NCI-H774 (cell line): ENCODE measurements at regions not wholly inside any gene's neighbourhood (a gene's known extent, or its start where the extent isn't known, plus 50 kb on each side); places are given as distances from the start of the nearest gene placed in this dataset.

ENCODE experiments used
- DNase-seq: peaks from one replicate; lab custom pipeline; 2025; lab: John Stamatoyannopoulos, UW

DNA sequence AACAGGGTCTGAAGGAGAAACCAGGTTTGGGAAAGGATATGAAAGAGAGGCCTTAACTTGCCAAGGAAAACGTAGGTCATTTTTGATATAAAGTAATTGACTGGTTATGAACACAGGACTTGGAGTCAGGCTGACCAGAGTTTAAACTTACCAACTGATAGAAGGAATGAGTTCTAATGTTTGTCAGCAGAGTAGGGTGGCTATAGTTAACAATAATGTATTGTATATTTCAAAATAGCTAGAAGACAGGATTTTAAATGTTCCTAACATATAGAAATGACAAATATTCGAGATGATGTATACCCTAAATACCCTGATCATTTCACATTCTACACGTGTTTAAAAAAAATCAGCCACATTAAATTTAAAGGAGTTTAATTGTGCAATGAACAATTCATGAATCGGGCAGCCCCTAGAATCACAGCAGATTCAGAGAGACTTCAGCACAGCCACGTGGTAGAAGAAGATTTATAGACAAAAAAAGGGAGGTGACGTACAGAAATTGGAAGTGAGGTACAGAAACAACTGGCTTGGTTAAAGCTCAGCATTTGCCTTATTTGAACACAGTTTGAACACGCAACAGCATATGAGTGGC is 52.5 kb upstream of the PLEKHG7 start:
- DNase-seq: no peak

DNA sequence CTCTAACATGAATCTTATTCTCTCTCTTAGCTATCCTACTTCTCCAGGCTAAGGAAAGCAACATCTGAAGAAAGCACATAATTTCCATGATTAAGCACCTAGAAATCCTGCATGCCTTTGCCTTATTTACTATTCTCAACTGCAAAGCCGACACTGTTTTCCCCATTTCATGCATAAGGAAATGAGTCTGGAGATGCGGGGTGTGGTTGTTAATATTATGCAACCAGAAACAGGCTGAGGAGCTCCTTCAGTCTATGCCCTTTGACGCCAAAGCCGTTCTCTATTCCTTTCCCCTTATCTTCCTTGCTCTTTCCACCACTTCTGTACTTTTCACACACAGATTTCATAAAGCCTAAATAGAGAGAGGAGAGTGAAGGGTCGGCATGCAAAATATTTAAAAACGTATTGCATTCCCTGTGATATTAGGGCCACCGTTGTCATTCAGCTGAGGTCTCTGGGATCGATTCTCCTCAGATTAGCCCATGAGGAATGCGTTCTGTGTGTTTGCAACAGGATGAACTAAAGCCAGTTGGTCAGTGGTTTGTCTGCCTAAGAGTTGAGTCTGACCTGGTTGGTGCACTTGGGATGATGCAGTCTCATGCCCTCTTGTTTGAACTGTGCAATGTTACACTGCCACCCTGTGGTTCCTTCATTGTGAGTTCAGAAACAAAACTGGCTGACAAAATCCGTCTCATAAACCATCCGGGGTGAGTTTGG is 53.1 kb upstream of the PLEKHG7 start:
- DNase-seq: peak; percentile 82

DNA sequence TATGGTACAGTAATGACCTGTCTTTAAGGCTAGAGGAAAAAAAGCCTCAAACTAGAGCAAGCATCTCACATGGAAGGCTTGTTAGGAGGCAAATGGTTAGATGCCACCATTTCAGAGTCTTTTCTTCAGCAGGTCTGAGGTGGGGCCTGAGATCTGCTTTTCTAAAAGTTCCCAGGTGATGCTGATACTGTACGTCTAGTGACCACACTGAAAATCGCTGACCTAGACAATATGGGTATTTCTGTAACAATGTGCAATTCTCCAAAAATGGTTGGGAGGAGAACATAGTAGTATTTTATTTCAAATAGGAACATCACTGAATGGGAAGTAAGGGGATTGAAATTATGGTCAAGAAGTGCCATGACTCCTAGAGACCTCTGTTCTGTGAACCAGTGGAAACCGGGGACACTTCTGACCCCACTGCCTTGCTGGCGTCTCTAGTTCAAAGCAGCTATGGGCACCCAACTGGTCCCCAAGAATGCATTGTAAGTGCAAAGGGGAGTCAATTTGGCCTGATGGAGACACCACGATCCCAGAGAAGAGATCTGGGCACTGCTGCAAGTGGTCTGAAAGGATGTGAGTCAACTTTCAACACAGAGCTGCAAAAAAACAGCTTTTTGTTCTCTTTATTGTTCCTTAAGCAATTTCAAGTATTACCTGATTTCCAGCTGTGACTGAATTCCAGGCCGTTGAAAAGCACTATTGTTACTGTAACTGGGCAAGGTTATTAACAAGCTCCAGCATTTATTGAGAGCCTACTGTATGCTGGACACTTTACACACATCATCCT is 54.4 kb upstream of the PLEKHG7 start:
- DNase-seq: no peak

DNA sequence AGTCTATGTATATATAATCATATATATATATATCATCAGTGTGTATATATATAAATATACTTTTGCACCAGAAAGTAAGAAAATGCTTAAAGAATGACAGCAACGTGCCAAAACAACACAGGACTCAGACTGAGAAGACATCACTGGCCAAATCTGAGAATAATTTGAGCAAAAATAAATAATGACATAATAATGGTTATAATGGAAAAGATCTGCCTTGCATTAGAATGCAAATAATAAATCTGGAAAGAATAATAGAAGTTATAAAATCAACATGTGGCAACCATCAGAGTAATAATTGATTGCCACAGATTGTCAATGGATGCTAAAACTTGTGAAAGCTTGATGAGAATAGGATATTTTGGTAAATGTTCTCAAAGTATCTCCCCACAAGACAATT is 61.5 kb upstream of the PLEKHG7 start:
- no peak for DNase-seq

DNA sequence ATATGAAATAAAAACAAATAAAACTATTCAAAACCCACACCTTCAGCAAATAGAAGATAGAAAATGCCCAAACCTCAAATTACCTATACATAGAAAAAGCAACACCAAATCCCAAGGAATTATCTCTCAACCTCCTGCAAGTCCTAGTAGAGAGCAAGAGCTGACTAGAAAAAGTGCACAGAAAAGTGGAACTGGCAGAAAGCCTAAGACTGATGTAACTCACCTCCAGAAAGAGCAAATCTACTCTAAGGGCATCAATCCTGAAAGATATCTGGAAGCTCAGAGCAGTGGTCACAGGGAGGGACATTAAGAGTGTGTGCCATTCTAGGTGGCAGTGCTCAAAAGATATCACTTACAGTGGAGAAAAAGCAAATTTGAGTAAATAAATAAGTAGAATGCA is 62.1 kb upstream of the PLEKHG7 start:
- DNase-seq: no peak

DNA sequence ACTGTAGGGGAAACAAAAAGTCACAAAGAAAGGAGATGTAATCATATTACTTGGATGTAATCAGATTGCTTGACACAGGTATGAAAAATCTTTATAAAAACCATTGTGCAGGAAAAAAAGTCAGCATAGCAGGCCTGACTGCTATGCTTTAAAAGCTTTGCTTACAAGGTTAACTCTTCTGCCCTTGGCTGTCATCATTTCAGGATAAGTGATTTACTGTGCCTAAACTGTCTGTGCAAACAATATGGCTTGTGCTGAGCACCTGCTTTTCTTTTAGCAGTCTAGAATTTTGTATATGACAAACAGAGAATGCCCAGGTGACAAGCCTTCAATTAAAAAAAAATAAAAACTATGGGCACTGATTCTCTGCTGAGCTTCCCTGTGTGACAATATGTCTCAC is 63.8 kb upstream of the PLEKHG7 start:
- peak; percentile 63 for DNase-seq

DNA sequence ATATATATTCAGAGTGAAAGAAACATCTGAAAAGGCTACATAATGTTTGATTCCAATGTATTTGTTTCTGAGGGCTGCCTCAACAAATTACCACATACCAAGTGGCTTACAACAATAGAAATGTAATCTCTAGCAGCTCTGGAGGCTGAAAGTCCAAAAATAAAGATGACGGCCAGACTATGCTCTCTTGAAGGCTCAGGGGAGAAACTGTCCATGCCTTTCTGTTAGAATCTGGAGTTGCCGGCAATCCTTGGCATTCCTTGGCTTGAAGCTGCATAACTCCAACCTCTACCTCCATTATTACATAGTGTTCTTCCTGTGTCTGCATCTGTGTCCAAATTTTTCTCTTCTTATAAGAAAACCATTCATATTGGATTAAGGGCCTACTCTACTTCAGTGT is 68.1 kb upstream of the PLEKHG7 start:
- DNase-seq: no peak

DNA sequence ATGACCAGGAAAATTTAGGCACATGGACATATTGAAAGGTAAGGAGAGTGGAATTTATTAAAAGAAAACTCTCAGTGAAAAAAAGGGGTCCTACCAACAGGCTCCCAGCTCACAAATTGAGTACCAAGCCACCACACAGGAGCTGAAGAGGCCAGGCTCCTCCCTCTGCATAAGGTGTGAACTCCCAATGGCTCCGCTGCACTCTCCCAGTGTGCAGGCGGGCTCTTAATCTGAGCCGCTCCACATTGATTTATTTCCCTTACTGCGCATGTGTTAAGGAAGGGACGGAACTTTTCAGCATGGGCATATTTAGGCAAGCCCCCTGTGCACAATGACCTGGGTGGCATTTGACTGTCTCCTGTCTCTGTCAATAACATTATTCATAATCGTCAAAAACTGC is 68.6 kb upstream of the PLEKHG7 start:
- DNase-seq: no peak

DNA sequence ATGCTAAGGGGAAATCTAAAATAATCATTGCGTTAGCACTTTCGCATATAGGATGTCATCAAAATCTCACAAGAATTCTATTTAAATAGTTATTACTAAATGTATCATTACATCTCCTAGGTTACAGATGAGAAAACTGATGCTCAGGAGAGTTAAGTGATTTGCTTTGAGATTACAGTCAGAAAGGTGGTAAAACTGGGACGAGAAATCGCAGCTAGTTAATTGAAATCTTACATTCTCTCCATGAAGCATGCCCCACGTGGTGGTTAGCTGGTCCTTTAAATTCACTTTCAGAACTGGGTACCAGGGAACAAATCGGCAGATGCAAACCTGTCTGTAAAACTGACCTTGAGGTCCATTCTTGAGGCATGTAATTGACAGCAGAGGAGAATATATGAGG is 71.8 kb upstream of the PLEKHG7 start:
- DNase-seq: no peak

DNA sequence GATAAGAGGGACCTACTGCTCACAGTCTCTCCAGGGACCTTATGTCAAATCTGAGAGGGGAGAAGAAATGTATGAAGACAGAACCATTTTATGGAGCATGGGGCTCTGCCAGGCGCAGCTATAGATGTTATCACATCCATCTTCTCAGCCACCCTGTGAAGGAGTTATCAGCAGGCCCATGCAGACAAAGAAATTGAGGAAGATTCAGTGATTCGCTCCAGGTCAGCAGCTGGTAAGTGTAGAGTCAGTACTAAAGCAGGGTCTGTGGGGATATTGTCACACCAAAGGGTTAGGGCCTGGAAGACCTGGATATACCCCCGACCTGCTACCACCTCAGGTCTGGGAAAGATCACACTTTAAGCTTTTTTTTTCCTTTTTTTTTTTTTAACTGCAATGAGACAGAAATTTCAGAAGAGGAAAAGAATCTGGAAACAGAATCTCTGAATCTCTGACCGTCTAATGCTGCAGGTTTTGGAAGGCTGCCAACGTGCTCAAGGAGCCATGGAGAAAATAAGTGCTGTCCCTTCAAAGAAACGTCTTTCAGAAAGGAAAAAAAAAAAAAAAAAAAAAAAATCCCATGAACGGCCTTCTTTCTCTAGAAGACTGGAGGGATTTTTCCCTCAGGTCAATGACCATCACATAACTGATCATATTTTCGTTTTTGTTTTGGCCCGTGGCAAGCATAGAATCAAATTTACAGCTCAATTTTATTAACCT is 73.3 kb upstream of the PLEKHG7 start:
- no peak for DNase-seq

DNA sequence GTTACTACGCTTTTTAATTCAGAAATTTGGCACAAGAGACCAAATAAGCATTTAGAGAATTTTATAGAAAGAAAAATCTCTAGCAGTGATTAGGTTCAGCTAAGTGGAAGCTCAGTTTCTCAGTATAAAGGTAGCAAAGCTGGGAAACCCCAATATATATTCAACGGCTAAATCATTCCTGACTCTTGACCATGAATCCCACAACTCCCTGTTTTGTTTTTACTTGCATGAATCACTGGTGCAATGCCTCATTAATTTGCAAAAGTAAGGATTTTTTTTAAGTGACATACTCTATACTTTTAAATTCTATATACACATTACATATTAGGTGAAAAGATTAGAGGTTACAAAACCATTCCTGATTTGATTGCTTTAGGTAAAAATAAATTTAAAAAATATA is 74.3 kb upstream of the PLEKHG7 start:
- no peak for DNase-seq

DNA sequence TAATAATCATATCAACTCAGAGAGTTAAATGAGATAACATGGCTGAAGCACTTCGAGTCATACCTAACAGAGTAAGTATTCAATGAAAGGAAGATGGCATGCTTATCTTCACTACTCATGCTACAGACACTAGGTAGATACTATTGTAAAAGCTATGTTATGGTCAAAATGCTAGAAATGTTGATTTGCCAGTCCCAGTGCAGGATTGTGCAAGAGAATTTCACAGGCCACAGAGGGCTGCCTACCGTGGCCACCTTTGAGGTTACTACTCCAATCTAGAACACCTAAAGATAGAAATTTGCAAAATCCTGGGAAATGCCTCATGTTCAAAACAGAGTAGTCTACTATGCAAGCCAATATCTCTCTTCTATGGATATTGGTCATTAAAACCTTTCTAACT is 75.3 kb upstream of the PLEKHG7 start:
- no peak for DNase-seq

DNA sequence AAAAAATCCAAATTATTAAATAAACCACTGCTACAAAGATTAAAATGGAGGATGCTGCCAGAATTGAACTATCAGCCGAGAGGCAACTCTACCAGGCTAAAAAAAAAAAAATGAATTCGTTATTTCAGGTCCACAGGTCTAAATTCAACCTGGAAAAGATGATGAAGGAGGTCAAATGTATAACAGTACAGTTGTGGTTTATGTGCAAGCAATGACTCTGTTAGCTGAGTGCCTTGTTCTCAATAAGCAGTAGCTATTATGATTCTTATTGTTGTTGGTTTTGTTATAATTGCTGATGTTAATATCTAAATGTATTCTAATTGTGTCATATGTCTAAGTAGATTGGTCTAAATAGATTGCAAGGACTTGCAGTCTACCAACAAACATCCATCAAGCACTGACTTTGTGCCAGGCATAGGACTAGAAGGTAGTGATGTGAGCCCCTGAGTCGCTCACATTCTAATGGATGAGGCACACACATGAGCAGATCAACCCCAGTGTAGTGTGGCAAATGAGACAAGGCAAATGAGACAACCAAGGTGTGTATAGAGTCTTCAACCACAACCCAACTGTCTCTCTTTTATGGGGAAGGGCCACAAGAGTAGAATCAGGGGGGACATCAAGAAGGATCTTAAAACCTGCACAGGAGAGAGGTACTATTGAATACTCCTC is 77.0 kb upstream of the PLEKHG7 start:
- no peak for DNase-seq

DNA sequence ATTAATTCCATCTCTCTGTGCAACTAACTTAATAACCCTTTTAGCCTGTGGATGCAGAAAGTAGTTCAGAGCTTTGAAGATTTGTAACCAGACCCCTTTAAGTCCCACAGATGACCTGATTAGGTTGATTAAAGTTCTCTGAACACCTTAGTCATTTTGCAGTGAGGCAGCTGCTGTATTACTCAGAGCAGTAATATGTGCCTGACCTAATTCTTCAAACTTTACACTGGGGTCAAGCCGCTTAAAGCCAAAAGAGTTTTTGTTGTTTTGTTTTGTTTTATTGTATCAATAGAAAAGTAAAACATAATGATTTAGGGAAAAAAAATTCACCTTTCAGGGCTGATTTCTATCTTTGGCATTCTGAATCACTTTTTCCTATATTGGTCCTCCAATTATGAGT is 78.6 kb upstream of the PLEKHG7 start:
- DNase-seq: no peak

DNA sequence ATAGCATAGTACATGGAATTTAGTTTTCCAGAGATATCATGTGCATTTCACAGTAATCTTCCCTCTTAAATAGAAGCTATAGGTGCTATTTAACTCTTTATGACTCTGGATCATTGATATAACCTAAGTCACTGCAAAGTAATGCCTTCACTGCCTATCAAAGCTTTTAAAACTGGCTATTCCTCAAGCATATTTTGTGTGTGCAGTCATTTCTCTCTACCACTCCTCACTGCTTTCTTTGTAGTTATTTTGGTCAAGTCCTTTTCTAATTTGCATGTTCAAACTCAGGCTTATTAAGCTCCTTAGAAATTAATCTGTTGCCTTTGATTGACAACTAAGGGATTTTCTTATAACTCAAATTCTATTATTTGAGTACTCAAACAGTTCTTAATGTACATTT is 79.4 kb upstream of the PLEKHG7 start:
- no peak for DNase-seq

DNA sequence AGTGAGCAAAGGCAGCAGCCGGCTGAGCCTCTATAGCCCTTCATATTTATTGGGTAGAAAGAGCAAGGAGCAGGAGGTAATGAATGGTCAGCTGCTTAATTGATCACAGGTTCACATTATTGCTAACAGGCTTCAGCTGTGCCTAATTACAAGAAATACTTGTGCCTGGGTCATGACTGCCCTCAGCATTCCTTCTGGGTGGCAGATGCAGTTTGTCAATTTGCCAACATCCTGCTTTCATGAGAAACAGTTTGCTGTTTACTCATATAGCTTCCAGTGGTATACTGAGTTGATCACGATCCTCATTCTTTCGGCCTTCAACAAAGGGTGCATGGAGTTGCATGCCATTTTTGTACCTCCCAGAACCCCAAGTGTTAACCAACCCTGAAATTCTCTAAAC is 81.0 kb upstream of the PLEKHG7 start:
- no peak for DNase-seq

DNA sequence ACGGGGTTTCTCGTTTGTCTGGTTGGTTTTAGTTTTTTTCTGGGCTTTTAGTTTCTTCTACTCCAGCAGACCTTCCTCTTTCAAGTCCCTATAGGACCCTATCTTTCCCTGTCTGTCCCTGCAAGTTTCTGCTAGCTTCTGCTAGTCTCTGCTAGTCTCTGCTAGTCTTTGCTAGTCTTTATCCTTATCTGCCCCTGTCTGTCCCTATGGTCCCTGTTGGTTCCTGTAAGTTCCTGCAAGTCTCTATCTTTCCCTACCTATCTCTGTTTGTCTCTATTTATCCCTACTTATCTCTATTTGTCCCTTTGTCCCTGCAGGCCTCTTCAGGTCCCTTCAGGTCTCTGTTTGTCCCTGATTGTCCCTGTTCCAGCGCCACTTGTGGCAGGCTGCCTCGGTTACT is 81.5 kb upstream of the PLEKHG7 start:
- no peak for DNase-seq

DNA sequence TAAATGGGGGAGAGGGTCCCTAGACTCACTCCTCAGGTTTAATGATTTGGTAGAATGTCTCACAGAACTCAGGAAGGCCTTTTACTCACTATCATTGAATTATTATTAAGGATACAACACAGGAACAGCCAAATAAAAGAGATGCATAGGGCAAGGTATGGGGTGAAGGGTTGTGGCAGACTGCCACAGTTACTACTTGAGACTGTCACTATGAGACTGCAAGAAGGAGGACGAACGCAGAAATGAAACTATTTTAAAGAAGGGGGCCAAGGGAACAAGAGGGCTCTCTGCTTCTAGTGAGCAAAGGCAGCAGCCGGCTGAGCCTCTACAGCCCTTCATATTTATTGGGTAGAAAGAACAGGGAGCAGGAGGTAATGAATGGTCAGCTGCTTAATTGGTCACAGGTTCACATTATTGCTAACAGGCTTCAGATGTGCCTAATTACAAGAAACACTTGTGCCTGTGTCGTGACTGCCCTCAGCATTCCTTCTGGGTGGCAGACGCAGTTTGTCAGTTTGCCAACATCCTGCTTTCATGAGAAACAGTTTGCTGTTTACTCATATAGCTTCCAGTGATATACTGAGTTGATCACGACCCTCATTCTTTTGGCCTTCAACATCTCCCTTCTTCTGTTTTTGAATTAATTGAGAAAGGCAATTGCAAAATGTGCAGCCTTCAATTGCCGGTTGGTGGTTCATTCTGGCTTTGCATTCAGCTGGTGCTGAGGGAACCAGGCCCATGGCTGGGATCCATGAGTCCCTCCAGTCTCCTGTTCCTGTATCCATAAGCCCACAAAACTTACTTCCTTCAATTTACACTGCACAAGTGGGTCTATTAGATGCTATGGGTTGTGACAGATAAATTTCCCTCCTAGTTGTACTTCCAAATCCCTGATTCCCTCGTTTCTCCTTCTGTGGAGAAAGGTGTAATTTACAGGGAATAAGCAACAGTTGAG is 82.8 kb upstream of the PLEKHG7 start:
- no peak for DNase-seq

DNA sequence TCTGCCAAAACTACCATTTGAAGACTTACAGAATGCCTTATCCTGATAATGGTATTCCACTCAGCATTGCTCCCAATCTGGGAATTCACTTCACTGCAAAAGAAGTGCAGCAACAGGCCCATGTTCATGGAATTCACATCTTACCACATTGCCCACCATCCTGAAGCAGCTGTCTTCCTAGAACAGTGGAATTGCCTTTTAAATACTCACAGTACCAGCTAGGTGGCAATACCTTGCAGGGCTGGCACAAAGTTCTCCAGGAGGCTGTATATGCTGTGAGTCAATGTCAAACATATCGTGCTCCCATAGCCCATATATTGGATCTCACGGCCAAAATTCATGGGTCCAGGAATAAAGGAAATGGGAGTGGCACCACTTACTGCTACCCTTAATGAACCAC is 83.8 kb upstream of the PLEKHG7 start:
- no peak for DNase-seq

DNA sequence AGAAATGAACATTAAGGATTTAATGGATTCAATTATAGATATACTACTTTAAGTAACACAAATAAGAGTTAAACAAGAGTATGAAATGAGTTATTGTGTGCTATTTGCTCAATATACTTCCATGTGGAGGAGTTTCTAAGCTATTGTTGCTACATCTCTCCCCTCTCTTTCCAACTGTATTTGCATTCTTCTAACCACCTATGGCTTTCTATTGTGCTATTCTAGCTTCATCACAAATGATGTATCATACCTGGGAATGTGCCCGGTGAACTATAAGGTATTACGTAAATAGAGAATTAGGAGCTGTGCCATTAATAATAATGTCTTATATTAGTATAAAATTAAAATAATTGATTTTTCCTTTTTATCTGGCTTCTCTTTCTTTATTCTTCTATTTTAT is 87.1 kb upstream of the PLEKHG7 start:
- no peak for DNase-seq

DNA sequence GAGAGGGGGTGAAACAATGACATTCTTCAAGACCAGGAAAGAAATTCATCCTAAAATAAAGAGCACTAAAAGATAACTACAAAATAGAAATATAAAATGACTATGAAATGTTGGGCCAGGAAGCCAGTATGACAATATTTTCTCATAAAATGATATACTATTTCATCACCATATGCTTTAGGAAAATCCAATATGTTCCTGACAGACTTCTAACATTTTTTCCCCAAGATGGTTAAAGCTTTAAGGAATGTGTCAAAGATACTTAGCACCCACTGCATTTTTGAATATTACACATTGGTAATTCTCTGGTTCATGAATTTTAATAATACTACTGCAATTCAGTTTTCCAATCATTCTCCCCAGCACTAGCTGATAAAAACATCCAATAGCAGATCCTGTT is 87.7 kb upstream of the PLEKHG7 start:
- DNase-seq: no peak
